HG03354 (cell line): ENCODE measurements at regions not wholly inside any gene's neighbourhood (a gene's known extent, or its start where the extent isn't known, plus 50 kb on each side); places are given as distances from the start of the nearest gene placed in this dataset.

Source experiments
- ATAC-seq: cut with Tn5 transposase; IDR thresholded peaks from one replicate; pipeline ENCODE4 v1.9.1; 2021; ENCODE audit warnings: mild to moderate bottlenecking; ENCODE audit not compliant: unreplicated experiment, poor library complexity, severe bottlenecking

DNA sequence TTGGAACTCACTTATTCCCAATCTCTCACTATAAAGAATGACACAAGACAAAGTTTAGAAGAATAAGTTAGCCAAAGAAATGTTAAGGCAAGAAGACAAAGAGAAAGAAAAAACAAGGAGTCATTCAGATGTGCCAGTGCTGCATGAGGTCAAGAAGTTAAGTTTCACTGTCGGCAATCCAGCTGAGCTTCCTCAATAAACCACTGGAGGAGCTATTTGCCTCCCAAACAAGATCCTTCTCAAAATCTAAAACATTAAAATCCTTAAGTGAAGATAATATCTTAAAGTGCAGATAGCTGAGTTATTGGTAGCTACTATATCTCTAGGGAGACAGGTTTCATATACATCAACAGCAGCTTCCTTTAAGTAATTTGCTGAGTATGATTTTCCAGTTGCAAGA is 512.3 kb downstream of the HDGFL1 start:
- ATAC-seq: no peak

DNA sequence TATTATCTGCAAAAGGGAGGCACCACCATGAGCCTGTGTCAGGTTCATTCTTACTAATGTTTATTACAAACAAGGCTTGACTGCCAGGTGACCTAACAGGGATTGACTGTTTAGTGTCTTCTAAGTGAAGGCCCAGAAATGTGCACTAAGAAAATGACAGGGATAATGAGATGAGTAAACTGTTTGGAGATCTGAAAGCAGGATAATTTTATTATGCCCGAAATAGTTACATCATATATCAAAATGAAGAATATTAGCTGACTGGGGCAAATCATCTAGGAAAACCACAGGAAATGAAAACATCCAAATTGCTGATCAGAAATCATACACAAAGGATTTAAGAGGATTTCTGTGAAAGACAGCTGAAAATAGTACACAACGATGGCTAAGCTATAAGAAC is 516.7 kb downstream of the HDGFL1 start:
- no peak for ATAC-seq

DNA sequence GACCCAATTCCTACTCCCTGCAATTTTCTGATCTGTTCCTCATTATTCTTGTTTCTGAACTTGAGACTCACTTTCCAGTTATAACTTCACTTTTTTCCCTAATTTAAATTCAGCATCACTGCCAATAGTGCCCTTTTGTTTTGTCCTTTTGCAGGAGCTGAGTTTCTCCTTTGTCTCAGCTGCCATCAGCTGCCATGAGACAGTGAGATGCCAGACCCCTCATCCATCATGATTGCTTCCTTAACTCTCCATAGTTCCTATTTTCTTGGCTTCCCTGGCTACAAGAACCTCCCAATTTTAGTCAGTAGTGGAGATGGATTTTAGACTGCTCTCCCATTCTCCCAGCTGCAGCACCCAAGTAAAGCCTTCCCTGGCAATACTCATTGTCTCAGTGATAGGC is 518.1 kb downstream of the HDGFL1 start:
- ATAC-seq: no peak

DNA sequence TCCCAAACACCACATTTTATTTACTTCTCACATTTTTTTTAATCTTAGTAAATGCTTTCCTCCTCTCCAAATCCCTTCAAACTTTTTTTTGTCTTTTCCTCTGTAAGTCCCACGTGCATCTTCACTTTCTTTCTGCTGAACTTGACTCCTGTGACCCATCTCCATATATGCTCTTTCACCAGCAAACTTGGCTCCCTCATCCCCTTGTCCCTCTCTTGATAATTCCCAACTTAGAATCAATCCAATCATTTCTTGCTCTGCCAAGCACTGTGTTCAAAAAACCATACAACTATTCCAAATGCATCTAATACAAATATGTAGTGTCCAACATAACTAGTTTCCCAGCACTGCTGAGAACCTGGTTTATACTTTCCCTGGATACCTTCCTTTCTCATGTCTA is 519.4 kb downstream of the HDGFL1 start:
- ATAC-seq: no peak

DNA sequence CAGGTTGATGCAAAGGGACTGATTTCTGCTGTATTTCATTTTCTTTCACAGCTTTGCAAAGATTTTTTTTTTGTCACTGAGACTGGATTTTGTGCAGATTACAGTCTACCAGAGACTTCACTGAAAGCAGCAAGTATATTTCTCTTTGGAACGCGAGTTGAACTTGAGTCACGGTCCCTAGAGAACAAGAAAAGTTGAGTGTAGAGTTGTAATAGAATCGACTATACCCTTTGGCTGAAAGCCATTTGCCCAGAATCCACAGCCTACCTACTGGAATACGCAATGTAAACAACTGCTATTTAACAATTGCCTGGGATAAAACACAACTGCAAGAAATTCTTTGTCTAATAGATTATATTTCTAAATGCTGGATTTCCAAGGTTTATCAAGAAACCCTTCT is 520.6 kb downstream of the HDGFL1 start:
- ATAC-seq: no peak

DNA sequence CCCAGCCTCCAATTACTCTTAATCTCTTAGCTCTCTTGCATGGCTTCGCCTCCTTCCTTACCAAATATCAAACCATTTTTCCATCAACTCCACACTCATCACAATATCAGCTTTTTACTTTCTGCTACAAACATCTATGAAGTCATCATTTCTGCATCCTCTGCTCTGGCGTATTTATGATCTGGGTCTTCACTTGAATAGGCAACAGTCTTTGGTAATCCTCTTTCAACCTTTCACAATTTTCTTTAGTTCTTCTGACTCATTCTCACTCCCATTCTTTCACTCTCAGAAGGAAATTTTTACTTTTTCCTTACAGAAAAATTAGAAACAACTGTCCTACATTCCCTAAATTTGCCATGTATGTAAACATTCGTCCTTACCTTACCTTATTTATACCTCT is 522.4 kb downstream of the HDGFL1 start:
- ATAC-seq: no peak

DNA sequence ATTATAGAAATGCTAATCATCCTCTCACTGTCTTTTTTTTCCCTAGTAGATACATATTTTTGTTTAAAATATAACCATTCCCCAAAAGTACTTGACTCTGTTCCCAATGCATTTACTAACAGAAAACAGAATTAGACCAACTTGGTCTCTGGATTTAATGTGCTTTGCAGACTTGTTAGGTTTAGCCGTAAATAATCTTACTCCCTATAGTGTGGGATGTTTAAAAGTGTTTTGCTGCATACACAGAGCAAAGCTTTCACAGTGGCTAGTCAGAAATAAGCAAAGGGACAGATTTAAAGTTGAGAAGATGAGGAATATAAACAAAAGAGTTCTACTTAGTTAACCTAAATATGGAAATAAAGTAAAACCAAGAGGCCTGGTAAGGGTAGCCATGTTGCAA is 527.5 kb downstream of the HDGFL1 start:
- ATAC-seq: no peak

DNA sequence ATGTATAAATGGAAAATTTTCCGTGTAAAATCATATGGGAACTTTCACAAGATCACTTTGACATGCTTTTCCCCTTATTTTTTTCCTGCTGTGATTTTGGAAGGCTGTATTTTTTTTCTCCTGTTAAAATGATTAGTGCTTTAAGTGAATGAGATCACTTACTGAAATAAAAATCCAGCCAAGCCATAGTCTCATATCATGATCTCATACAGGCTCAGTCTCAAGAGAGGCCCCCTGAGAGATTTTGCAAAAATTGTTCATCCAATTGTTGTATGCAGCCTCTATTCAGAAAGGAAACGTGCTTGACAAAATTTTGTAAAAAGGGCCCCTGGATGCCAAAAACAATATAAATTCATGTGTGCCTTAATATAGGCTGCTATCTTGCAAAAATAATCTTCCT is 528.2 kb downstream of the HDGFL1 start:
- ATAC-seq: no peak

DNA sequence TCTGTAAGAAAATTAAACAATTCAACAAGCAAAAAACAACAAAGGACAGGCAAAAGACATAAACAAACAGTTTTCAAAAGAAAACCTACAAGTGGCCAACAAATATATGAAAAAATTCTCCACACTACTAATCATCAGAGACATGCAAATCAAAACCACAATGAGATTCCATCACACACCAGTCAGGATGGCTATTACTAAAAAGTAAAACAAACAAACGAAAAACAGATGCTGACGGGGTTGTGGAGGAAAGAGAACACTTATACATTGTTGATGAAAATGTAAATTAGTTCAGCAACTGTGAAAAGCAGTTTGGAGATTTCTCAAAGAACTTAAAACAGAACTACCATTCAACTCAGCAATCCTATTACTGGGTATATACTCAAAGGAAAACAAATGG is 537.6 kb downstream of the HDGFL1 start:
- no peak for ATAC-seq

DNA sequence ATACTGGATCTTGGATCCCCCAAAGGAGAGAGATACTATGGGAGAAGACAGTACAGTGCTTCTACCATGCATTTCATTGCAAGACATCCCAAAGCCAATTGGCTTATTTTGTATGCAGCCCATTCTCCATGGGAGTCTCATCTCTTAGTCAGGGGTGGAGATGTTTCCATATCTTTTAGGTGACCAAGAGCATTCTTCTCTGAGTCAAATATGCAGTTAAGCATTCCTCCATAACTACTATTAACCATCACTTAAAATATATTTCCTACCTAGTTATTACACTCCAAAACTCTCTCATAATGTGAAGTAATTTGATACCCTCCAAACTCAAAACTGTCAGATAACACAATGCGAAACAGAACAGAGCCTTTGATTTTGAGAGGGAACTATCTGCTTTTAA is 542.6 kb downstream of the HDGFL1 start:
- ATAC-seq: no peak

DNA sequence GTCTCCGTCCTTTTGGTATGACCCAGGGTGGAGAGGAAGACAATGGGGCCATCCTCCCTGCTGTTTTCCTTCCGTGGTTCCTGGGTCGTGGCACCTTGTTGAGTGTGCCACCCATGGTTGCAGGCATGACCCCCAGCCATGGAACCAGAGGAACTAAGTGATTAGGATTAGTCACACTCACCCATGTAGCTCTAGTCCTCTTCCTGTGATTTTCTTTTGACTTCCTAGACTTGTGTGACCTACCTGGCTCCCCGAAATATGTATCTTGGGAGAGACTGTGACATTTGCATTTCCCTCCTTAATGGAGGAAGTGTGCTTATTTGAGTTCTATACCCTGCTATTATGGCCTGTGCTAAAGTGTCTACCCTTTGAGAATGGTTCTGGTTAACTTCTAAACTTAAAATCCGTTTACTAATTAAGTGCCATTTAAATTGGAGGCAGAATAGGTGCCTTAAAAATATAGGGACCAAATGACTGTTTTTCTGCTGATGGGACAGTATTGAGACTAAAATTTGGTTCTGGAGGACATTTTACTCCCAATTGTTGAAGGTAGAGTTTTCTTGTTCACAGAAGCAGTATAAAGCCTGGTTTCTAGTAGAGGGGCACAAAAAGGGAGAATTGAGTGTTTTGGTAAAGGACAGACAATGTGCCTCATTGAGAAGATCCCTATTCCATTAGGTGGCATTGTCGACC is 545.6 kb downstream of the HDGFL1 start:
- ATAC-seq: no peak

DNA sequence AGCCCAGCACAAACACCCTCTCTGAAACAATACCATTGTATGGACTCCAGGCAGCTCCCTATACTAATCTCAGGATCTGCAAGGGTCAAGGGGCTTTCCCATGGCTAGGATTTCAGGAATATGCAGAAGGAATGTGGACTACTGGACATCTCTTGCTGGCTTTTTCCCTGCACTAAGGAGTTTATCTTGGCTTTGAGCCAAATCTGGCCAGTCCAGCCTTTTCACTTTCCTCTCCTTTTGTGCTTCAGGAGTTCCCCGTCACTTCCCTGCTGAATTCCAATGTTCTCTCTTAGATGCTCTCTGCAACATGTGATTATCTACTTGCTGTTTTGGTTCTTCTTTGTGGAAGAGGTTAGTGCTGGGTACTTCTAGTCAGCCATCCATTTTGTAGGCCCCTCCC is 568.2 kb downstream of the HDGFL1 start:
- ATAC-seq: no peak

DNA sequence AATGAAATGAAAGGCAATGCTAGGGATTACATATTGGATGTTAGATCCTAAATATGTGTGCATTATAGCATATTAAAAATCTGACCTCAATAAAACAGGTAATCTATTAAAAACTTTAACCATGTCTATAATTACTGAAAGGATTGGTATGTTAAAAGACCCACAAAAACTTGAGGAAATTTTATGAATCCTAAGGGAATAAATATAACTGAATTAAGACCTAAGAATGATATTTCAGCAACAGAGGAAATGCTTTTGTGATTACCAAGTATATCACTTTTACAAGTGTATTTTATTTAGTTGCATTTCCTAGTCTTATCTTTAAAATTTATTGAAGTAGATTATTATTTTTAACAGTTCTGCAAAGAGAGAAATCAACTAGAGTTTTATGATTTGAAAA is 571.5 kb downstream of the HDGFL1 start:
- ATAC-seq: no peak

DNA sequence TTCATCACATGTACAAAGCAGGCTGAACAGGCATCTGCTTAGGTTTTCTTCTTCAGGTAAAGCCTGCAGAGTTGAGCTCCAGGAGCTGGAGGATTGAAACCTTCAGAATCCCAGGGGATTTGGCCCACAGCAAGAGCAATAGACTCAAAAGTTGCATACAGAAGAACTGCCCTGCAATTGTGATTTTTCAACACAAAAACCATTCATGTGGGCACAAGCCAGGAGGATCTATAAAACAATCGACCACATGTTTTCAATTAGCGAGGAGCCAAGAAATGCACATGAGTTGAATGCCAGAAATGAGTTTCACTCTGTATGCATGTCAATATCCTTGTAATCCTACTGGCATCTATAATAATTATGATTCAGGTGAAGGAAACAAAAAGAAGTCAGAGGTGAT is 576.4 kb downstream of the HDGFL1 start:
- ATAC-seq: no peak

DNA sequence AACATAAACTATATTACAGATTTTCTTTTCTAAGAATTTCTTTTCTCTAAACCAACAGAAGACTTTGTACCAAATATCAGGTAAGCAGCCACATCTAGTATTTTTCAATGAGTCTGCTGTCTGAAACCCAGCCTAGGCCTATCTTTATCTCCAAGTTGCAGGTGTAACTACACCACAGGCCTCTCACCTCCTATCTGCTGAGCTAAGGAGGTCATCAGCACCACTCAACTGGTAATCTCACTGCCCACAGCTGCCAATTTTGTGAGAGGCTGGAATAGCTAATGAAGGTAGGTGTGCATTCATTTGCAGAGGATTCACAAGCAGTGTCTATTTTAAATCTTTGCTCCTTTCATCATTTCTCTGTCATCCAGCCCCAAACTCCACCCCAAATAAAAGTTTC is 584.8 kb downstream of the HDGFL1 start:
- ATAC-seq: no peak

DNA sequence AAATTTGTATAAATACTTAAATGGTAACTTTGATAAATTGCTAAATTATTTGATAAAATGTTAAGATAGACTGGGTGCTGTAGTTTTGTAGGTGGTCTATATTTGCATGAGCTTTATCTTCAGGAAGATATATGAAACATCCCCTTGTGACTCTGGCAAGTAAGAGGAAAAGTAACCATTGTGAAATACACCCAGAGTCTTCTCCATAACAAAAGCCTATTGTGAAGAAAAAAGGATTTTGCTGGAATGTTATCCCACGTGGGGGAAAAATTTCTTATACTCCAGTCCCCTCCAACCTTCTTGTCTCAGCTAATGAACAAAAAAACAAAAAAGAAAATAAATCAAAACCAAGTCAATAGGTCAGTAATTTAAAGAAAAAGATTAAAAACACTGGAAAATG is 600.7 kb downstream of the HDGFL1 start:
- no peak for ATAC-seq

DNA sequence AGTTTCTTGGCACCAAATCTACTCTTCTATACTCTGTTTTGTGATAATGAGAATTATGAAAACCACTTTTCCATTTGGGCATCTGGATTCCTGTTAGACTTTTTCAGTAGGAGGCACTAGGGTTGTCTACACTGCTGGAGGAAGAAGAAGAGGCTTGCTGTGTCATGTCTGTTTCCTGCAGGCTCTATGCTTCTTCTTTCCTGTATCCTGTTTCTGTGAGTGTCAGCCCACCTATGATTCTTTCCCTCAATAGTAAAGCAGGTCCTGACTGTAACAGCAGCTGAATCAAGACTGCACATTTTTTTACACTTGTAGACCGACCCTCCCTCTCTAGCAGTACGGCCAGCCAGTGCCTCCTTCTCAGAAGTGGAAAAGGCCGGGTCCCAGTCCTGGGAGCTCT is 603.9 kb downstream of the HDGFL1 start:
- ATAC-seq: no peak

DNA sequence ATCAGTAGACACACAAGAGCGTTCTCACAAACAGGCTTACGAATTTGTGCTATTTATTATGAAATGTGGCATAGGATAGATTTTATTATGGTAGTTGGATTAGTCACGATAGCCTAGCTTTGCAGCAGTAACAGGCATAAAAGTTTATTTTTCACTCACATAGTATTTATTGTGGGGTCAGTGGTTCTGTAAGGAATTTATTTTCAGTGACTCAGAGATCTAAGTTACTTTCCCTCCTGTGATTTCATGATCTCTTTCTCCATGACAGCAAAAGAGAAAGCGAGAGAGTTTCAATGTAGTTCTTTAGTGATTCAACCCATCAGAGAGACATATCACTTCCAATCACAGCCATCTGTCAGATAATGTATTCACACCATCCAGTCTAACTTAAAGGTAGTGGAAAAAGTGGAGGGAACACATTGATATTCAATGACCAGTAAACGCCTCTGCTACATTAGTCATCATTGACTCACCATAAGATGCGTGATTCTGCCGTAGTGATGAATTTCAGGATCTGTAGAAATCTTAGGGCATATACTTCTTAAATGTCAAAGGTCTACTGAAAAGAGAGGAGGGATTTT is 605.5 kb downstream of the HDGFL1 start:
- no peak for ATAC-seq

DNA sequence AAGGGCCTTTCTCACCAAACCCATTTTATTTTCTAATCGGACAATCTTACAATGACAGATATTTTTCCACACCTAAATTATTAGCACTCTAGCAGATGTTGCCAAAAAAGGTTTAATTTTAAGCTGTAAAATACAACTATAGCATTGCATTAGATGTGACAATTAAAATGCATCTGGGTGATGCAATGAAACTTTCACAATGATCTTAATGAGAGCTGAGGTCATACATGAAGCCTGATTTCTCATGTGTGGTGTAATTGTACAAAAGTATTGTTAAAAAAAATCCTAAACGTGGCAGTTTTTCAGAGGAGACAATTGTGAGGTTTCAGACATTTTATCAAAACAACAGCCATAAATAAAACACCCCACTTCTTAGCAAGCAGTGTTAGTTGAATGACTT is 606.0 kb downstream of the HDGFL1 start:
- no peak for ATAC-seq

DNA sequence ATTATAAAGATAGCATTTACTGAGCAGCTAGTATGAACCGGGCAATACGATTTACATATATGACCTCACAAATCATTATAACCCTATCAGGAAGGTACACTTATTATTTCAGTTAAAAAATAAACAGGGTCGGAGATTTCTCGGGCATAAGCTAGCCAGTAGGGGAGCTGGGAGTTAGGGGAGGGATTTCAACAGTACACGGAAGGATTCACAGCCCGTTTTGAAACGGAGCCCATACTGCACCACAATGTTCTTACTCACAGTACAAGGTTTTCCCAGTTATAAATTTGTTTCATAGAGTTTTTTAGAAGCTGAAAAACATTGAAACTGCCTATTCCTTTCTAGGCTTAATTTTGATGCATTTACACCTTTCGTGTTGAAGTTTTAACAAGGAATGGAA is 607.1 kb downstream of the HDGFL1 start:
- ATAC-seq: no peak

DNA sequence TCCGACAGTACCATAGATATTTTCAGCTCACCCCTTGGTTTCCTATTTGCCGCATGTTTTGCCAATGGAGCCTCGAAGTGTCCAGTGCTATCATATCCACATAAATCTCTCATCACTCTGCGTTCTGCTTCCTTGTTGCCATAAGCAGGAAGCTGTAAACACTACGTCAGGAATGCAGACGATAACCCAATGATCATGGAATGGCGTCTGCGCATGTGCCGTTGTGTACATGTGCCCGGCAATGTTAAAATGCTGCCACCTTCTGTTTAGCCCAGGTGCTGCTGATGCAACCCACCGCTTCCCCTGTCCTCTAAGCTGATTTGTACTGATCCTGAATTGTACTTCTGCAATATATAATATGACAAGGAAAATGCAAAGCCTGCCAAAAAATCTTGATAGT is 607.5 kb downstream of the HDGFL1 start:
- ATAC-seq: no peak

DNA sequence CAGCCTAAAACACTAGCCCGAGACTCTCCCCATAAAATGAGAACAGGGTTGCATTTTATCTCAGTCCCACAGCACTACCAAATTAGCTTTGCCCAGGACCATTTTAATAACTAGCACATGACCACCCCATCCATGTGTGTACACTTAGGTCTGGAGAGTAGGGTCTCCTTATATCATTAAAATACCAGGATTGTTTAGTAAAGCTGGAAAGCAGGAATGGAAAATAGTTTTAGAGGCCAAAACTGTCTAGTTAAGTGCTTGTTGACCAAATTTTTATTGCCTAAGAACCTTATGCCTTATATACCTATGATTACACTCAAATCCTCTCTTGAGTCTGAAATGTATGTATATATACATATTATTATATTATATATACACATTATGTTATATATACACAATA is 608.4 kb downstream of the HDGFL1 start:
- no peak for ATAC-seq
